ENCODE measurements at regions not wholly inside any gene's neighbourhood (a gene's known extent, or its start where the extent isn't known, plus 50 kb on each side); places are given as distances from the start of the nearest gene placed in this dataset.

- TF ChIP-seq CTCF (IDR thresholded peaks at IDR 0.05), result no peak
- no peak for TF ChIP-seq POLR2A (IDR thresholded peaks at IDR 0.05)
- TF ChIP-seq EP300 (IDR thresholded peaks at IDR 0.05), result no peak
- TF ChIP-seq POLR2AphosphoS5 (IDR thresholded peaks at IDR 0.05), result no peak
These were observed 160.5 kb downstream of the ZBTB18 start for GRCh38 chr1:244211559-244211944.

All from stomach (tissue), 4 donors.